ENCODE measurements at regions not wholly inside any gene's neighbourhood (a gene's known extent, or its start where the extent isn't known, plus 50 kb on each side); places are given as distances from the start of the nearest gene placed in this dataset.
A peak's percentile ranks its signal among the peaks of the same experiment; 100 is the strongest.

GRCh38 chr2:133667968-133668367 lies 99.7 kb upstream of the NCKAP5 start:
- Histone ChIP-seq H2AFZ (ENCODE audit: low read length) (no peak overlapping the region), H2AK5ac (ENCODE audit: low read depth, low read length) (no peak overlapping the region), H3K36me3 (replicated peaks in 1 of 2; ENCODE audit: control insufficient read depth in 2 of 2, insufficient read depth in 2 of 2, low read length in 2 of 2) (peaks cover 0 to 80% of the 10 kb centered on the region in 2 donors), H3K23ac (ENCODE audit: low read depth, low read length, poor library complexity) (no peak overlapping the region), H2BK15ac (ENCODE audit: low read length) (no peak overlapping the region), H3K79me1 (ENCODE audit: low read depth, low read length) (no peaks in the 10 kb centered on the region), H3K4me2 (ENCODE audit: insufficient read depth, low read length, poor library complexity, severe bottlenecking) (no peak overlapping the region), H3K27me3 (ENCODE audit: control insufficient read depth in 3 of 3, insufficient read depth in 3 of 3, low read depth in 1 of 3, low read length in 3 of 3) (no peaks in the 10 kb centered on the region), H4K8ac (ENCODE audit: low read depth, low read length) (no peak overlapping the region), H3K14ac (ENCODE audit: low read length) (no peak overlapping the region), H4K91ac (ENCODE audit: low read depth, low read length, poor library complexity) (no peak overlapping the region), H2BK120ac (ENCODE audit: low read depth, low read length) (no peak overlapping the region), H3K9me3 (replicated peaks in 1 of 2; ENCODE audit: control insufficient read depth in 2 of 2, insufficient read depth in 1 of 2, low read depth in 1 of 2, low read length in 2 of 2) (peaks cover 2 to 82% of the 10 kb centered on the region in 2 donors), H3K4ac (ENCODE audit: low read length) (no peak overlapping the region), H2BK5ac (ENCODE audit: low read length) (no peak overlapping the region), H3K4me3 (ENCODE audit: low read length in 2 of 2) (no peak overlapping the region), H3K4me1 (ENCODE audit: control insufficient read depth in 2 of 2, insufficient read depth in 1 of 2, low read depth in 1 of 2, low read length in 2 of 2) (peaks cover 0 to 13% of the 10 kb centered on the region in 2 donors), H3K18ac (ENCODE audit: low read length) (no peak overlapping the region), H2BK12ac (ENCODE audit: low read length) (no peak overlapping the region), H3K27ac (replicated peaks; ENCODE audit: low read length) (no peak overlapping the region), H3K9ac (ENCODE audit: low read depth, low read length, poor library complexity) (no peak overlapping the region)
- no peak for DNase-seq (ENCODE audit: low spot score)
- no CpG with 5 or more reads among the region's 1 CpG for WGBS, 2 donors (ENCODE audit: extremely low coverage in 2 of 2, insufficient read length in 2 of 2, insufficient replicate concordance in 1 of 2)

GRCh38 chr2:133668547-133668946 lies 100.3 kb upstream of the NCKAP5 start:
- H3K4me1 ChIP-seq (ENCODE audit: control insufficient read depth in 2 of 2, insufficient read depth in 1 of 2, low read depth in 1 of 2, low read length in 2 of 2) = peaks cover under 1 to 17% of the 10 kb centered on the region in 2 donors
- H4K91ac ChIP-seq (ENCODE audit: low read depth, low read length, poor library complexity) = no peak overlapping the region
- H3K14ac ChIP-seq (ENCODE audit: low read length) = no peak overlapping the region
- no peak overlapping the region for H3K4ac ChIP-seq (ENCODE audit: low read length)
- no peak overlapping the region for H3K4me3 ChIP-seq (ENCODE audit: low read length in 2 of 2)
- H3K4me2 ChIP-seq (ENCODE audit: insufficient read depth, low read length, poor library complexity, severe bottlenecking) = no peak overlapping the region
- H3K36me3 ChIP-seq (replicated peaks in 1 of 2; ENCODE audit: control insufficient read depth in 2 of 2, insufficient read depth in 2 of 2, low read length in 2 of 2) = peaks cover 0 to 76% of the 10 kb centered on the region in 2 donors
- H2BK120ac ChIP-seq (ENCODE audit: low read depth, low read length) = no peak overlapping the region
- no peak overlapping the region for H2AFZ ChIP-seq (ENCODE audit: low read length)
- no CpG with 5 or more reads among the region's 2 CpGs for WGBS, 2 donors (ENCODE audit: extremely low coverage in 2 of 2, insufficient read length in 2 of 2, insufficient replicate concordance in 1 of 2)
- no peaks in the 10 kb centered on the region for H3K27me3 ChIP-seq (ENCODE audit: control insufficient read depth in 3 of 3, insufficient read depth in 3 of 3, low read depth in 1 of 3, low read length in 3 of 3)
- H3K79me1 ChIP-seq (ENCODE audit: low read depth, low read length) = no peaks in the 10 kb centered on the region
- no peak overlapping the region for H2BK5ac ChIP-seq (ENCODE audit: low read length)
- peaks cover 2 to 78% of the 10 kb centered on the region in 2 donors for H3K9me3 ChIP-seq (replicated peaks in 1 of 2; ENCODE audit: control insufficient read depth in 2 of 2, insufficient read depth in 1 of 2, low read depth in 1 of 2, low read length in 2 of 2)
- DNase-seq (ENCODE audit: low spot score) = no peak
- no peak overlapping the region for H3K18ac ChIP-seq (ENCODE audit: low read length)
- H3K27ac ChIP-seq (replicated peaks; ENCODE audit: low read length) = no peak overlapping the region
- no peak overlapping the region for H3K9ac ChIP-seq (ENCODE audit: low read depth, low read length, poor library complexity)
- H3K23ac ChIP-seq (ENCODE audit: low read depth, low read length, poor library complexity) = no peak overlapping the region
- no peak overlapping the region for H2BK15ac ChIP-seq (ENCODE audit: low read length)
- H4K8ac ChIP-seq (ENCODE audit: low read depth, low read length) = no peak overlapping the region
- H2BK12ac ChIP-seq (ENCODE audit: low read length) = no peak overlapping the region
- H2AK5ac ChIP-seq (ENCODE audit: low read depth, low read length) = no peak overlapping the region

- Histone ChIP-seq H4K8ac (ENCODE audit: low read depth, low read length) (no peak overlapping the region), H2AFZ (ENCODE audit: low read length) (no peak overlapping the region), H3K14ac (ENCODE audit: low read length) (no peak overlapping the region), H3K4me2 (ENCODE audit: insufficient read depth, low read length, poor library complexity, severe bottlenecking) (no peak overlapping the region), H3K27me3 (ENCODE audit: control insufficient read depth in 3 of 3, insufficient read depth in 3 of 3, low read depth in 1 of 3, low read length in 3 of 3) (no peaks in the 10 kb centered on the region), H3K27ac (replicated peaks; ENCODE audit: low read length) (no peak overlapping the region), H3K79me1 (ENCODE audit: low read depth, low read length) (no peaks in the 10 kb centered on the region), H4K91ac (ENCODE audit: low read depth, low read length, poor library complexity) (no peak overlapping the region), H3K9ac (ENCODE audit: low read depth, low read length, poor library complexity) (no peak overlapping the region), H2BK15ac (ENCODE audit: low read length) (no peak overlapping the region), H3K23ac (ENCODE audit: low read depth, low read length, poor library complexity) (no peak overlapping the region), H2BK12ac (ENCODE audit: low read length) (no peak overlapping the region), H2BK5ac (ENCODE audit: low read length) (no peak overlapping the region), H3K4ac (ENCODE audit: low read length) (no peak overlapping the region), H2BK120ac (ENCODE audit: low read depth, low read length) (no peak overlapping the region), H3K4me1 (ENCODE audit: control insufficient read depth in 2 of 2, insufficient read depth in 1 of 2, low read depth in 1 of 2, low read length in 2 of 2) (peaks cover 8 to 32% of the 10 kb centered on the region in 2 donors), H3K36me3 (replicated peaks in 1 of 2; ENCODE audit: control insufficient read depth in 2 of 2, insufficient read depth in 2 of 2, low read length in 2 of 2) (peaks cover 0 to 36% of the 10 kb centered on the region in 2 donors), H2AK5ac (ENCODE audit: low read depth, low read length) (no peak overlapping the region), H3K4me3 (ENCODE audit: low read length in 2 of 2) (peak overlapping the region in 1 of 2 donors; percentile 64), H3K9me3 (replicated peaks in 1 of 2; ENCODE audit: control insufficient read depth in 2 of 2, insufficient read depth in 1 of 2, low read depth in 1 of 2, low read length in 2 of 2) (peaks cover 2 to 35% of the 10 kb centered on the region in 2 donors), H3K18ac (ENCODE audit: low read length) (no peak overlapping the region)
- no CpG with 5 or more reads among the region's 6 CpGs for WGBS, 2 donors (ENCODE audit: extremely low coverage in 2 of 2, insufficient read length in 2 of 2, insufficient replicate concordance in 1 of 2)
- DNase-seq (ENCODE audit: low spot score) = no peak
These were observed 105.1 kb upstream of the NCKAP5 start for GRCh38 chr2:133673305-133673905.

- Histone ChIP-seq H4K91ac (ENCODE audit: low read depth, low read length, poor library complexity) (no peak overlapping the region), H3K9me3 (replicated peaks in 1 of 2; ENCODE audit: control insufficient read depth in 2 of 2, insufficient read depth in 1 of 2, low read depth in 1 of 2, low read length in 2 of 2) (peaks cover 2 to 28% of the 10 kb centered on the region in 2 donors), H3K36me3 (replicated peaks in 1 of 2; ENCODE audit: control insufficient read depth in 2 of 2, insufficient read depth in 2 of 2, low read length in 2 of 2) (peaks cover 0 to 29% of the 10 kb centered on the region in 2 donors), H2BK12ac (ENCODE audit: low read length) (no peak overlapping the region), H3K18ac (ENCODE audit: low read length) (no peak overlapping the region), H3K27me3 (ENCODE audit: control insufficient read depth in 3 of 3, insufficient read depth in 3 of 3, low read depth in 1 of 3, low read length in 3 of 3) (no peaks in the 10 kb centered on the region), H3K79me1 (ENCODE audit: low read depth, low read length) (no peaks in the 10 kb centered on the region), H2AK5ac (ENCODE audit: low read depth, low read length) (no peak overlapping the region), H3K4me1 (ENCODE audit: control insufficient read depth in 2 of 2, insufficient read depth in 1 of 2, low read depth in 1 of 2, low read length in 2 of 2) (peaks cover 10 to 32% of the 10 kb centered on the region in 2 donors), H2BK120ac (ENCODE audit: low read depth, low read length) (no peak overlapping the region), H2AFZ (ENCODE audit: low read length) (no peak overlapping the region), H3K9ac (ENCODE audit: low read depth, low read length, poor library complexity) (no peak overlapping the region), H3K27ac (replicated peaks; ENCODE audit: low read length) (no peak overlapping the region), H3K14ac (ENCODE audit: low read length) (no peak overlapping the region), H3K23ac (ENCODE audit: low read depth, low read length, poor library complexity) (no peak overlapping the region), H2BK5ac (ENCODE audit: low read length) (no peak overlapping the region), H3K4me3 (ENCODE audit: low read length in 2 of 2) (peak overlapping the region in 1 of 2 donors; percentile 64), H2BK15ac (ENCODE audit: low read length) (no peak overlapping the region), H4K8ac (ENCODE audit: low read depth, low read length) (no peak overlapping the region), H3K4me2 (ENCODE audit: insufficient read depth, low read length, poor library complexity, severe bottlenecking) (no peak overlapping the region), H3K4ac (ENCODE audit: low read length) (no peak overlapping the region)
- WGBS, 2 donors (ENCODE audit: extremely low coverage in 2 of 2, insufficient read length in 2 of 2, insufficient replicate concordance in 1 of 2) = no CpG with 5 or more reads among the region's 4 CpGs
- no peak for DNase-seq (ENCODE audit: low spot score)
These were observed 105.8 kb upstream of the NCKAP5 start for GRCh38 chr2:133674066-133674432.

Data from neuronal stem cell (in vitro differentiated cells).